Chondrocyte (in vitro differentiated cells): ENCODE measurements at regions not wholly inside any gene's neighbourhood (a gene's known extent, or its start where the extent isn't known, plus 50 kb on each side); places are given as distances from the start of the nearest gene placed in this dataset.

Experiments used
- DNase-seq: peaks from one replicate; pipeline ENCODE4 v3.0.0; 2021; ENCODE audit warnings: mixed read lengths, low spot score
- H3K27ac Mint-ChIP-seq: one replicate; pipeline ENCODE4 v1.8.0; 2021; ENCODE audit warnings: mild to moderate bottlenecking, moderate library complexity, mixed read lengths; ENCODE audit not compliant: unreplicated experiment
- H3K27me3 Mint-ChIP-seq: 2 replicates; pipeline ENCODE4 v1.8.0; 2021; ENCODE audit warnings: low read depth, mixed read lengths
- H3K36me3 Mint-ChIP-seq: 2 replicates; pipeline ENCODE4 v1.8.0; 2021; ENCODE audit warnings: low read depth, mixed read lengths
- H3K4me1 Mint-ChIP-seq: 2 replicates; pipeline ENCODE4 v1.8.0; 2021; ENCODE audit warnings: low read depth, mild to moderate bottlenecking, mixed read lengths
- H3K4me3 Mint-ChIP-seq: one replicate; pipeline ENCODE4 v1.8.0; 2021; ENCODE audit warnings: mild to moderate bottlenecking, moderate library complexity, mixed read lengths; ENCODE audit not compliant: unreplicated experiment
- H3K9me3 Mint-ChIP-seq: 2 replicates; pipeline ENCODE4 v1.8.0; 2021; ENCODE audit warnings: low read depth, mixed read lengths
- TF ChIP-seq, protein P1 (sequence below): fragments of 200-600 bp; sonication (generic); IDR thresholded peaks from 2 replicates; pipeline ENCODE4 v1.5.0; 2021; ENCODE audit warnings: antibody characterized with exemption, mild to moderate bottlenecking, moderate library complexity

DNA sequence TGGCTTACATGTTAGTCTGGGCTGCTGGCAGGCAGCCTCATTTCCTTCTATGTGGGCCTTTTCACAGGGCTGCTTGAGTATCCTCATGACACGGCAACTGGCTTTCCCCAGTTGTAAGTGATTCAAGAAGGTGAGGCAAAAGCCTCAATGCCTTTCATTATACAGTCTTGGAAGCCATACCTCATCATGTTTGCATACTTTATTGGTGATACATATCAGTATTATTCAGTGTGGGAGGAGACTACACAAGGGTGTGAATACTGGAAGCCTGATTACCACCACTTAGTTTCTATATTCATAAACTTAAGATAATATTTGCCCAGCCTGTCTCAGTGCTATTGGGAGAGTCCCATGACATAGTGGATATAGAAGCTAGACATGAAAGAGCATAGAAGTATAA, 346.8 kb downstream of the SOX2 start:
- Mint-ChIP-seq H3K9me3 (no peaks in the 10 kb centered on the region), H3K4me3 (no peak overlapping the region), H3K36me3 (peaks cover 1% of the 10 kb centered on the region), H3K4me1 (no peaks in the 10 kb centered on the region), H3K27me3 (peaks cover 9% of the 10 kb centered on the region), H3K27ac (no peak overlapping the region)
- TF ChIP-seq, protein P1, sequence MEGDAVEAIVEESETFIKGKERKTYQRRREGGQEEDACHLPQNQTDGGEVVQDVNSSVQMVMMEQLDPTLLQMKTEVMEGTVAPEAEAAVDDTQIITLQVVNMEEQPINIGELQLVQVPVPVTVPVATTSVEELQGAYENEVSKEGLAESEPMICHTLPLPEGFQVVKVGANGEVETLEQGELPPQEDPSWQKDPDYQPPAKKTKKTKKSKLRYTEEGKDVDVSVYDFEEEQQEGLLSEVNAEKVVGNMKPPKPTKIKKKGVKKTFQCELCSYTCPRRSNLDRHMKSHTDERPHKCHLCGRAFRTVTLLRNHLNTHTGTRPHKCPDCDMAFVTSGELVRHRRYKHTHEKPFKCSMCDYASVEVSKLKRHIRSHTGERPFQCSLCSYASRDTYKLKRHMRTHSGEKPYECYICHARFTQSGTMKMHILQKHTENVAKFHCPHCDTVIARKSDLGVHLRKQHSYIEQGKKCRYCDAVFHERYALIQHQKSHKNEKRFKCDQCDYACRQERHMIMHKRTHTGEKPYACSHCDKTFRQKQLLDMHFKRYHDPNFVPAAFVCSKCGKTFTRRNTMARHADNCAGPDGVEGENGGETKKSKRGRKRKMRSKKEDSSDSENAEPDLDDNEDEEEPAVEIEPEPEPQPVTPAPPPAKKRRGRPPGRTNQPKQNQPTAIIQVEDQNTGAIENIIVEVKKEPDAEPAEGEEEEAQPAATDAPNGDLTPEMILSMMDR: no peak
- DNase-seq: no peak

DNA sequence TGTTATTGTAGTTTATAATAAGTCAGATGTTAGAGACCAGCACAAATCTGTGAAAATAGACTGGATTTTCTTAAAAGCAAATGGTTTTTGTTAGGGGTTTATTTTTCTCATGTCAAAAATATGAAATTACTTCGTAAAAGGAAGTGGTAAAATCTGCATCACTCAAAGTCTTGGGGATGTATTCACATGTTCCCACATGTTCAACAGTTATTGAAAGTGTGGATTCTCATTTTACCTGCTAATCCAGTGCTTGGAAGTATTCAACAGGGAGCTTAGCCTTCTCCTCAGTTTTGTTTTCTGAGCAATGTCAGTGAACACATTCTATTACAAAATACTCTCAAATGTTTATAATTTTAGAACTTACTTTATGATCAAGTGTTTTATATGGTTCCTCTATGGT, 352.0 kb downstream of the SOX2 start:
- no peak for DNase-seq
- Mint-ChIP-seq H3K27ac (no peak overlapping the region), H3K4me1 (no peaks in the 10 kb centered on the region), H3K36me3 (no peaks in the 10 kb centered on the region), H3K4me3 (no peak overlapping the region), H3K9me3 (peaks cover 3% of the 10 kb centered on the region), H3K27me3 (peaks cover 15% of the 10 kb centered on the region)
- TF ChIP-seq, protein P1: no peak

DNA sequence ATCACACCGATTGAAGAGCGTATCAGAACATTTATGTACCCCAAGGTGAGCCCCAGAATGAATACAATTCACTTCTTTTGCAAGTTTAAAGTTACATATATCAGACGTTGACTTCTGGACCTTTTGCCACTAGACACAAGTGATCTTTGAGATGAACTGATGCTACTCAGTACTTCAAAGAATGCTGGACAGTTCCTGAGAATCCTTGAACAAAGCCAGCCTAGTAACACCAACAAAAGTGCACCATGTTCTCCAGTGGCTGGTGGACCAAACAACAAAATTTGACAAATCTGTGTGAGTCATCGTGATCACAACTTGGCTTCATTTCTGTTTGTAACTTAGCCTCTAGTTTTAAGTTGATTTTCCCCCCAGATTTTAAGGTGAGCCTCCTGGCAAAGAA, 355.7 kb downstream of the SOX2 start:
- Mint-ChIP-seq H3K4me1 (no peaks in the 10 kb centered on the region), H3K9me3 (peaks cover 3% of the 10 kb centered on the region), H3K4me3 (no peak overlapping the region), H3K27me3 (peaks cover 15% of the 10 kb centered on the region), H3K36me3 (no peaks in the 10 kb centered on the region), H3K27ac (no peak overlapping the region)
- no peak for DNase-seq
- TF ChIP-seq, protein P1: no peak

DNA sequence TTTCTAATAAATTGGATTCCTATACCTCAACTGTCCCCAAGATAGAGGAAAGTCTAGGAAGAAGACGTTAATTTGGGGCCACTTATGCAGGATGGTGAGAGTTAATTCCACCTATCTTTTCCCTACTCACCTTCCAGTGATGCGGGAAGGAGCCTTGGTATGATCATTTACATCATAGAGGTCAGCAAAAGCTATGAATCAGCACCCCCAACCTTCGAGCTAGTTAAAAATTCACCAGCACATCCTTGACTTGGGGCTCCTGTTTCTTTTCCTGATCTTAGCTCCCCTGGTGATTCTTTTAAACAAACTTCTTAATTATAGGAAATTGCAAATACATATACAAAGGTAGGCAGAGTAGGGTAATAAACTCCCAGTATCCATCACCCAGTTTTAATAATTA, 366.6 kb downstream of the SOX2 start:
- H3K4me1 Mint-ChIP-seq: no peaks in the 10 kb centered on the region
- no peaks in the 10 kb centered on the region for H3K9me3 Mint-ChIP-seq
- no peaks in the 10 kb centered on the region for H3K36me3 Mint-ChIP-seq
- H3K4me3 Mint-ChIP-seq: no peak overlapping the region
- no peak for DNase-seq
- peaks cover 16% of the 10 kb centered on the region for H3K27me3 Mint-ChIP-seq
- no peak overlapping the region for H3K27ac Mint-ChIP-seq
- TF ChIP-seq, protein P1: no peak

DNA sequence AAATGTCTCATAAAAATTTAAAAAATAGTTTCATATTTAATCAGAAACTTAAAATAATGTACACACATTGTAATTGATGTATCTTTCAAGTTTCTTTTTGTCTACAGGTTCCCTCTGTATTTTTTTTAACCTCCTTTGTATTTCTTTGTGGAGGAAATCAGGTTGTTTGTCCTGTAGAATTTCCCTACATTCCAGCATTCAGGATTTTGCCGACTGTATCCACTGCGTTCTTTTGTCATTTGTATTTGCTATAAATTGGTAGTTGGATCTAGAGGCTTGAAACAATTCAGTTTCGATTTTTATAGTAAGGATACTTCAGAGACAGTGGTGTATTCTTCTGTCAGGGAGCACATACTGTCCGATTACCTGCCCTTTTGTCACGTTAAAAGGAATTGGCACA, 367.2 kb downstream of the SOX2 start:
- H3K4me3 Mint-ChIP-seq: no peak overlapping the region
- no peaks in the 10 kb centered on the region for H3K4me1 Mint-ChIP-seq

More for the DNA sequence above, 367.2 kb downstream of the SOX2 start:
- no peaks in the 10 kb centered on the region for H3K9me3 Mint-ChIP-seq
- H3K27ac Mint-ChIP-seq: no peak overlapping the region
- TF ChIP-seq, protein P1: no peak
- DNase-seq: no peak
- H3K36me3 Mint-ChIP-seq: no peaks in the 10 kb centered on the region
- peaks cover 14% of the 10 kb centered on the region for H3K27me3 Mint-ChIP-seq
